Colonic mucosa (tissue), 4 donors: ENCODE measurements at regions not wholly inside any gene's neighbourhood (a gene's known extent, or its start where the extent isn't known, plus 50 kb on each side); places are given as distances from the start of the nearest gene placed in this dataset.

ENCODE experiments used
- DNase-seq: peaks from one replicate; pipeline ENCODE4 v3.0.0-alpha.2; 2020
- H3K27ac ChIP-seq: fragments of 200-600 bp; one replicate; pipeline ENCODE4 v1.8.0; 2021
- H3K27me3 ChIP-seq: fragments of 200-600 bp; one replicate; pipeline ENCODE4 v1.8.0; 2021
- H3K36me3 ChIP-seq: fragments of 200-600 bp; one replicate; pipeline ENCODE4 v1.8.0; 2021
- H3K4me1 ChIP-seq: fragments of 200-600 bp; one replicate; pipeline ENCODE4 v1.8.0; 2021; ENCODE audit warnings: mild to moderate bottlenecking
- H3K4me3 ChIP-seq: fragments of 200-600 bp; one replicate; pipeline ENCODE4 v1.8.0; 2021
- H3K9ac ChIP-seq, 2 donors: one replicate each; pipeline ENCODE4 v1.7.0; 2013; ENCODE audit warnings: control low read depth in 2 of 2, low read depth in 2 of 2, low read length in 2 of 2
- H3K9me3 ChIP-seq: fragments of 200-600 bp; one replicate; pipeline ENCODE4 v1.8.0; 2021
- intact Hi-C: fragments of 100-400 bp; cut with DNase I; formaldehyde crosslinking; loops from one replicate; pipeline ENCODE4 v1.14.1; 2022
- TF ChIP-seq, protein P1 (sequence below): fragments of 200-600 bp; IDR thresholded peaks from one replicate; pipeline ENCODE4 v1.8.0; 2022; ENCODE audit warnings: antibody characterized with exemption, mild to moderate bottlenecking
- donor health status: healthy.
- donor health status: DM: no; HTN: no; CAD: no.
- donor health status: DM: no; HTN: no; CAD: no.

DNA sequence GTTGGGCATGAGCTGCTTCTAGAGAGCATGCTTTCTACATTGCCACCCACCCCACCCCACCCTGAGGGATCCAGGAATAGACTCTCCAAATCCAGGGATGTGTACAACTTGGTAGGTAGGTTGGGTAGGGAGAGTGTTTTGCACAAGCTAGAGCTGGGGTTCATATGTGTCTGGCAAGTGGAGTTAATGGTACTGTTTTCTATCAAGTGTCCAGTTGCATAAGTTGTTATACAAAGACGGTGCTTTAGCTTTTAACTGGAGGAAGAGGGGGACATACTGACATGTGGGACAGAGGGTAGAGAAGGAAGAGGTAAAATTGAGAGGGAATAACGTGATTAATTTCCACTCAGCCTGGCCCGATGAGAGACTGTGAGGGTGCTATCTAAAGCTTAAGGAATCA lies 51.0 kb upstream of the TNC start:
- no peak overlapping the region for H3K9ac ChIP-seq
- no peak overlapping the region for H3K4me3 ChIP-seq
- H3K27me3 ChIP-seq, result no peaks in the 10 kb centered on the region
- no peaks in the 10 kb centered on the region for H3K36me3 ChIP-seq
- H3K9me3 ChIP-seq, result no peaks in the 10 kb centered on the region
- intact Hi-C loops, result loop anchor here (10.0 kb wide), 1 partner anchor 356 kb away; no protein-coding TSS in a partner anchor
- no peak for DNase-seq
- H3K27ac ChIP-seq, result no peak overlapping the region
- H3K4me1 ChIP-seq, result no peaks in the 10 kb centered on the region
- TF ChIP-seq, protein P1, sequence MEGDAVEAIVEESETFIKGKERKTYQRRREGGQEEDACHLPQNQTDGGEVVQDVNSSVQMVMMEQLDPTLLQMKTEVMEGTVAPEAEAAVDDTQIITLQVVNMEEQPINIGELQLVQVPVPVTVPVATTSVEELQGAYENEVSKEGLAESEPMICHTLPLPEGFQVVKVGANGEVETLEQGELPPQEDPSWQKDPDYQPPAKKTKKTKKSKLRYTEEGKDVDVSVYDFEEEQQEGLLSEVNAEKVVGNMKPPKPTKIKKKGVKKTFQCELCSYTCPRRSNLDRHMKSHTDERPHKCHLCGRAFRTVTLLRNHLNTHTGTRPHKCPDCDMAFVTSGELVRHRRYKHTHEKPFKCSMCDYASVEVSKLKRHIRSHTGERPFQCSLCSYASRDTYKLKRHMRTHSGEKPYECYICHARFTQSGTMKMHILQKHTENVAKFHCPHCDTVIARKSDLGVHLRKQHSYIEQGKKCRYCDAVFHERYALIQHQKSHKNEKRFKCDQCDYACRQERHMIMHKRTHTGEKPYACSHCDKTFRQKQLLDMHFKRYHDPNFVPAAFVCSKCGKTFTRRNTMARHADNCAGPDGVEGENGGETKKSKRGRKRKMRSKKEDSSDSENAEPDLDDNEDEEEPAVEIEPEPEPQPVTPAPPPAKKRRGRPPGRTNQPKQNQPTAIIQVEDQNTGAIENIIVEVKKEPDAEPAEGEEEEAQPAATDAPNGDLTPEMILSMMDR, result no peak

DNA sequence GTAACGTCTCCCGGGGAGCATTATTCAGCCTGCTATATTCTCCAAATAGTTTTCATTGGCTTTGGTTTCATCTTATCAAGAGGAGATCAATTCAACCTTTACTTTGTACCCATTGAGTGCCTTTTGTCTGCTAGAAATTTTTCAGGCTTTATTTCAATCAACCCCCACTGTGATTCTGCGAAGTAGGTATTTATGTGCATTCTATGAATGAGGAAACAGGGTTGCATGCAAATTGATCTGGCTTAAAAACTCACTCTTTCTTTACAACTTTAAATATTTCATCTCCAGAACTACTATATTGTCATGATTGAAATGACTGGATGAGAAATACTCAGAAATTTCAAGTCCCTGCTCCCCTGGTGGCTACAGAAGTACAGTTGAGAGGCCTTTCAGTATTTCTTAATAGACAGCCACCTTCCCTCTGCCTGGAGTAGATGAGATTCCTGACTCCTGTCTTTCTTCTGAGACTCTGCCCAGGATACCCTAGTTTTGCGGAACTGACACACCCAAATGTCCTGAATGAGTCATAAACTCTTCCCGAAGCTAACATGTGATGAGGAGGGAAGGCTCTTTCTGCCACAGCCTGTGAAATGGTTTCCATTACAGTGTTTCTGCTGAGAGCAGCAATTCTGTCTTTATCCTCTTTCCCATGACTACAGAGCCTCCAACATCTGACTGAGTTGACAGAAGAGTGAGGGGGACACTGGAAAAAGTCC lies 52.6 kb upstream of the TNC start:
- no peak overlapping the region for H3K4me3 ChIP-seq
- H3K36me3 ChIP-seq, result no peaks in the 10 kb centered on the region
- H3K4me1 ChIP-seq, result no peaks in the 10 kb centered on the region
- TF ChIP-seq, protein P1, result no peak
- no peaks in the 10 kb centered on the region for H3K9me3 ChIP-seq
- no peak for DNase-seq
- no peak overlapping the region for H3K27ac ChIP-seq
- H3K9ac ChIP-seq, result no peak overlapping the region
- H3K27me3 ChIP-seq, result no peaks in the 10 kb centered on the region
- intact Hi-C loops, result no loop called here

DNA sequence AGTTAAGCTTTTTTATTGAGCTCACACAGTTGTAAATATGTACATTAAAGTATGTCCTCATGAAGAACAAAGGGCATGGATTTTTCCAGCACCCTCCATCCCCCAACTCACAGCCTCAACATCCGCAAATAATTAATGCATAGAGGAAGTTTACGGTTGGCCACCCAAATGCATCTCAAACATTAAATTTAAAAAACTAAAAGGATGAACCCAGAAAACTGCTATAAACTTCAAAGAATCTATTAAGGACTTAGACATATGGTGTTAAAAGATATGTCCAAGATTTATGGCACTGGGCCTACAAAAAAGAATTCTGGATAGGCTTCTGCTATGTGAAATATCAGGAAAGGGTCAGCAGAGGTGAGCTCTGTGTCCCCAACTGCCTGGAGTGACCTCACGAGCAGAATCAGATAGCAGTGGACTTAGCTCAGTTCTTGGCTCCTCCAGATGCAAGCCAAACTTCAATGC lies 54.0 kb upstream of the TNC start:
- Histone ChIP-seq H3K4me3 (no peak overlapping the region), H3K36me3 (no peaks in the 10 kb centered on the region), H3K9me3 (no peaks in the 10 kb centered on the region), H3K4me1 (no peaks in the 10 kb centered on the region), H3K9ac (no peak overlapping the region), H3K27me3 (no peaks in the 10 kb centered on the region), H3K27ac (no peak overlapping the region)
- intact Hi-C loops, result no loop called here
- TF ChIP-seq, protein P1, result no peak
- no peak for DNase-seq

DNA sequence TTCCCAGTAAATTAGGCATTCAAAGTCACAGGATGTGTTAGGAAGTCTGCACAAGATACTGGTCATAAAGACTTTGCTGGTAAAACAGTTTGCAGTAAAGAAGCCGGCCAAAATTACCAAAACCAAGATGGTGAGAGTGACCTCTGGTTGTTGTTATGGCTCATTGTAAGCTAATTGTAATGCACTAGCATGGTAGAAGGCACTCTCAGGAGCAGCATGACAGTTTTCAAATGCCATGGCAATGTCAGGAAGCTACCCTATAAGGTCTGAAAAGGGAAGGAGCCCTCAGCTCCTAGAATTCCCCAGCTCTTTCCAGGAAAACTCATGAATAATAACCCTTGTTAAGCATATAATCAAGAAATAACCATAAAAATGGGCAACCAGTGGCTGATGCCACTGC lies 64.3 kb upstream of the TNC start:
- Histone ChIP-seq H3K4me3 (no peak overlapping the region), H3K36me3 (no peaks in the 10 kb centered on the region), H3K27me3 (no peaks in the 10 kb centered on the region), H3K27ac (no peak overlapping the region), H3K9me3 (no peaks in the 10 kb centered on the region), H3K9ac (no peak overlapping the region), H3K4me1 (no peaks in the 10 kb centered on the region)
- TF ChIP-seq, protein P1, result no peak
- intact Hi-C loops, result no loop called here
- DNase-seq, result no peak

DNA sequence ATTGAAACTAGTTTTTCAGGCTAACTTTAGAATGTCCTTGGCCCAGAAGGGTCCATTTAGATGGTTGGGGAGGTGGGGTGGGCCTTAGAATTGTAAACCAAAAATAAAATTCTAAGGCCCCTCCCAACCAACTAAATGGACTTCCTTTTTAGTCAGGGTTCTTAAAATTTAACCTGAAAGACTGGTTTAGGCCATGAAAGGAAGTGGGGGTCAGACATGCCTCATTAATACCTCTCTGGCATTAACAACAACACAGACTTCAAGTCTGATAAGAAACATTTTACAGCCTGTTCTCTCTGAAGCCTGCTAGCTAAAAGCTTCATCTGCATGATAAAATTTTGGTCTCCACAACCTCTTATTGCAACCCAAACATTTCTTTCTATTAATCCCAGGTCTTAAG lies 65.5 kb upstream of the TNC start:
- Histone ChIP-seq H3K9ac (no peak overlapping the region), H3K4me3 (no peak overlapping the region), H3K27me3 (no peaks in the 10 kb centered on the region), H3K9me3 (no peaks in the 10 kb centered on the region), H3K27ac (no peak overlapping the region), H3K36me3 (no peaks in the 10 kb centered on the region), H3K4me1 (no peaks in the 10 kb centered on the region)
- TF ChIP-seq, protein P1, result no peak
- DNase-seq, result no peak
- intact Hi-C loops, result no loop called here
